Suppressor macrophage (primary cell): ENCODE measurements at regions not wholly inside any gene's neighbourhood (a gene's known extent, or its start where the extent isn't known, plus 50 kb on each side); places are given as distances from the start of the nearest gene placed in this dataset.
"Not testable (repeated sequence)": the region's sequence is repeated elsewhere in the genome, so short reads cannot be mapped to it uniquely, and the experiment has no call there.

ENCODE experiments used
- DNase-seq, 4 experiments: peaks; one replicate each; pipeline ENCODE4 v3.0.0-alpha.2; 2020 to 2022

GRCh38 chr9:2502760-2503159, 118.8 kb upstream of the VLDLR start:
- DNase-seq = no peak

DNA sequence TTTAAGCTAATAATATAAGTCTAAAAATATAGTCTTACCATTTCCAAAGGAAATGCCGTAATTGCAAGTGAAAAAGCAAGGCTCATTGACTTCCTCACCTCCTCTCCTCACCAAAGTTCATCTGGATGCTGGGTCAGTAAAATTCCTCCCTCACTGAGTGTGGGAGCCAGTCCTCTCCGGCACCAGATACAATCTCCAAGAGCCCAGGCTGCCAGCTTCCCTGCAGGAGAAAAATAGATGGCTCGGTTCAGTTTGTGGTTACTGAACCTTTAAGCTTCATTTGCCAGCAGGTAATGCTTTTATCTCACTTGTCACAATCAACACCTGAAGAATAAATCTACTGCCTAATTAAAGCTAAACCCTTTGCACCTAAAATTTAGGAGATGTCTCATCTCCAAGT, 115.3 kb upstream of the VLDLR start:
- no peak for DNase-seq

- DNase-seq = no peak
Observed at GRCh38 chr9:2523591-2523990, 98.0 kb upstream of the VLDLR start.

DNA sequence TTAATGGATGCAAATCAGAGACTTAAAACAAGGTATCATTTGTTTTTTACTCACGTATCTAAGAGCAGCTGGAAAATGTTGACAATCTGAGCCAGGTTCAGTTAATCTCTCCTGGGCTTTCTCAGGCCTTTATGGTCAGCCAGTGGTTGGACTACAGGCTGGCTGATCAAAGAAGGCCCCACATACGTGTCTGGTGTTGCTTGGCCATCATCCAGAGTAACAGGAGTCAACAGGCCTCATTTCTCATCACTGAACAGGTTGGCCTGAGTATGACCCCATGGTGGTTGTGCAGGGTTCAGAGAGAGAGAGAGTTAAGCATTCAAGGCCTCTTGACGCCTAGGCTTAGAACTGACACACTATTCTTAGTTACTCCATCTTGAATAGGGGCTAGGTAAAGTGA, 97.0 kb upstream of the VLDLR start:
- no peak for DNase-seq

DNA sequence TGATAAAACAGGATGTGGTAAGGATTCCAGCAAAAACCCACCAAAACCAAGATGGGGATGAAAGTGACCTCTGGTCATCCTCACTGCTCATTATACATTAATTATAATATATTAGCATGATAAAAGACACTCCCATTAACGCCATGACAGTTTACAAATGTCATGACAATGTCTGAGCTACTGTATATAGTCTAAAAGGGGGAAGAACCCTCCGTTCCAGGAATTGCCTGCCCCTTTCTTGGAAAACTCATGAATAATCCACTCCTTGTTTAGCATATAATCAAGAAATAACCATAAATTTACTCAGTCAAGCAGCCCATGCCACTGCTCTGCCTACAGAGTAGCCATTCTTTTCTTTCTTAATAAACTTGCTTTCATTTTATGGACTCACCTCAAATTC, 96.4 kb upstream of the VLDLR start:
- DNase-seq = no peak

DNA sequence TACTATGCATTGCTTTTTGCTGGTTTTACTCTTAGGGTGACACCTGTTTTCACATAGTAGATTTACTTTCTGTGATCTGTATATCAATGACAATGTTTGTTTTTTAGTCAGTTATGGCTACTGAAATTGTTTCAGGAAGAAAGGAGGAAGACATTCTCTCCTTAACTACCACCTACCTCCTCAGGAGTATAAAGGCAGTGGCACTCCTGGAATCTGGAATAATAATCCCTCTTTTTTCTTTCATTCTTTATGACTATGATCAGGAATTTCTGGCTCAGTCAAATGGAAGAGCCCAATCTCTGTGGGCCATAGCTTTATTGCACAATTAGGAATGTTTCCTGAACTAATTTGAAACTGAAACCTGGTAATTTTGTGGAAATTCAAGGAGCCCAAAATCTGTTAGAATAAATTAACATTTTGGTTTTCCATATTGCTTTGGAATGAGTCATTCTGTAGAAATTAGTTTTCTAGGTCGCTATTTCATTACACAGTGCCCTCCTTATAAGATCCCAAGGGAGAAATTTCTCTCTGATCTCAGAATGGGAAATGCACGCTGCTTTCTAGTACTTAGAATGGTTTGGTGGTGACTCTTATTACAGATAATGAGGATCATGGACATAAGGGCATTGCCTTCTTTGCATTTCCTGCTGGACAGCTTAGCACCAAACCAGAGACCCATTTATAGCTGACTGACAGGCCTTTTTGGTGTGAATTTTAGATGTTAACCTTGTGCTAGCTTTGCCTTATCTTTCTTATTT, 95.3 kb upstream of the VLDLR start:
- no peak for DNase-seq

DNA sequence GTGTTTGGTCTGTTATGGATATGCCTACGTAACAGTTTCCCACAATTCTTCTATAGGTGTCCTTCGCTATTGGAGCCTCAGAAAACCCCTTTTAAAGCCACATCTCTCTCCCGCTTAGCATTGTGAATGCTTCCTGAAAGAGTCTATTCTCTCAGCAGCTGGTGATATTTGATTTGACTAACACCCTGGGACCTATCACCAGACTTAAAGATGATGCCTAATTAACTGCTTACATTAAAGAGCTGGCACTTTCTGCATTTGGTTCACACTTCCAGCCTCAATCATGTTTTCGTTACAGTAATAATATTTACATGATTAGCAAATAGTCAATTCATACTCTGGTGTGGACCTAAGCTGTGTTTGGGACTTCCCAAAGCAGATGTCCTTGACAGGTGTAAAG, 90.1 kb upstream of the VLDLR start:
- no peak for DNase-seq

DNA sequence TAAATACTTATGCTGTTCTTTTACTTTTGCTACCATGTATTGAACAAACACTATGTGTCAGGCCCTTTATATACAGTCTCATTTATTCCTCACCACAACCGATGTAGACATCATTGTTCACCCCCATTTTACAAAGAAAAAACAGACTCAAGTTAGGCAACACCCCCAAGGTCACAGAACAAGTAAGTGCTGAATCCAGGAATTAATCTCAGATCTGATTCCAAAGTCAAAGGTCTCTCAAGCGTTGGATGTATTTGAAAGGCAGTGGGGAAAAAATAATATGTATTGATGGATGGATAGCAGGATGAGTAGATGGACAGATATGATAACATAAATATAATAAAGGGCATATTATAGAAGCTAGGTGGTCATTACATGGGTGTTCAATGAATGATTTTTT, 85.1 kb upstream of the VLDLR start:
- no peak for DNase-seq

DNA sequence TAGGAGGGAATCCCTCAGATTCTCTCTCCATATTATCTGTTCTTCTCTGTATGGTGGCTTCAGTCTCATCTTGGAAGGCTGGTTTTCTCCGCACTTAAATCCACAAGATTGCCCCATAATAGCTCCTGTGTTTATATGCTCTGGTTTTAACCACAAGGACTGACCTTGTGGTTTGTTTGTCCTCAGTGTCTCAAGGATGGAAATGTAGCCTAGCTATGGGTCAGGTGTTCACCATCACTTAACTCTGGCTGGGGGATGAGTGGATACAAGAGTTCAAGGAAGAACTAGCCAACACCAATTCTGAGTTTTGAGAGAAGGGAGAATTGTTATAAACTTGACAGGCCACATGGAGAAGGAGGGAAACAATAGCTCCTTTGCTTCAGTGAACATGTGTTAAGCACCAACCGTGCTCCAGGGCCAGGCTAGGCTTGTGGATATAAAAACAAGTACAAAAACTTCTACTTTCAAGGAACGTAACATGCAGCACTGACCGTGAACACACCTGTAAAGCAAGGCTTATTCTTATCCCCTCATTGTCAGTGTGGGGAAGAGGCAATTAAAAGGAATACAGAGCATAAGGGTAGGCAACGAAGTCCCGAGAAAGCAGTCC, 75.6 kb upstream of the VLDLR start:
- DNase-seq = no peak

- not testable (repeated sequence) for DNase-seq
Observed at GRCh38 chr9:2555899-2556600, 65.5 kb upstream of the VLDLR start.

DNA sequence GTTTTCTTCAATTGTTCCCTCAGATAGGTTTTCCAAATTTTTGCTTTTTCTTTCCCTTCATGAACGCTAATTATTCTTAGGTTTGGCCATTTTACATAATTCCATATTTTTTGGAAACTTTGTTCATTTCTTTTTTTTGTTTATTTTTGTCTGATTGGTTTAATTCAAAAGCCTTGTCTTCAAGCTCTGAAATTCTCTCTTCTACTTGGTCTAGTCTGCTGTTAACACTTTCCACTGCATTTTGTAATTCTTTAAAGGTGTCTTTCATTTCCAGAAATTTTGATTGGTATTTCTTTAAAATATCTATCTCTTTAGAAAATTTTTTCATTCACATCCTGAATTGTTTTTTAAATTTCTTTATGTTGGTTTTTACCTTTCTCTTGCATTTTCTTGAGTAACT, 63.9 kb upstream of the VLDLR start:
- no peak for DNase-seq

GRCh38 chr9:2559192-2560152, 62.1 kb upstream of the VLDLR start:
- no peak for DNase-seq

GRCh38 chr9:2560180-2560579, 61.4 kb upstream of the VLDLR start:
- DNase-seq = no peak

- no peak for DNase-seq
Observed at GRCh38 chr9:2565676-2566340, 55.8 kb upstream of the VLDLR start.

DNA sequence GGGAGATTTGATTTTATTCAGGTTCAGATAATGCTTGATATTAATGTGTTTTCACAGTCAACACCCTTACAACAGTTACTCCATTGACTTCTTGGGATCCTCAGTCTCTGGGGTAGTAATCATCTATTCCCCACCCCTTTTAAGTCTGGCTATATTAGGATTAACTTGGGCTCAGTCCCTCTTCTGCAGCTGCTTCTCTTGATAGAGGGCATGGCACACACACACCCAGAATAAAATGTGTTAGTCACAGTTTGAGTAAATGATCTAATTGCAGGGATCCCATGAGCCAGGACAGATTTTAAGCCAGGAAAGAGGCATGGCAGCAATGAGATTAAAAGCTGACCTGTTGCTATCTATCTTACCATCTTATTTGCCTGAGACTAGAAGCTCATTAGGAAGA, 53.7 kb upstream of the VLDLR start:
- no peak for DNase-seq

- no peak for DNase-seq
Observed at GRCh38 chr9:2568689-2569088, 52.9 kb upstream of the VLDLR start.

DNA sequence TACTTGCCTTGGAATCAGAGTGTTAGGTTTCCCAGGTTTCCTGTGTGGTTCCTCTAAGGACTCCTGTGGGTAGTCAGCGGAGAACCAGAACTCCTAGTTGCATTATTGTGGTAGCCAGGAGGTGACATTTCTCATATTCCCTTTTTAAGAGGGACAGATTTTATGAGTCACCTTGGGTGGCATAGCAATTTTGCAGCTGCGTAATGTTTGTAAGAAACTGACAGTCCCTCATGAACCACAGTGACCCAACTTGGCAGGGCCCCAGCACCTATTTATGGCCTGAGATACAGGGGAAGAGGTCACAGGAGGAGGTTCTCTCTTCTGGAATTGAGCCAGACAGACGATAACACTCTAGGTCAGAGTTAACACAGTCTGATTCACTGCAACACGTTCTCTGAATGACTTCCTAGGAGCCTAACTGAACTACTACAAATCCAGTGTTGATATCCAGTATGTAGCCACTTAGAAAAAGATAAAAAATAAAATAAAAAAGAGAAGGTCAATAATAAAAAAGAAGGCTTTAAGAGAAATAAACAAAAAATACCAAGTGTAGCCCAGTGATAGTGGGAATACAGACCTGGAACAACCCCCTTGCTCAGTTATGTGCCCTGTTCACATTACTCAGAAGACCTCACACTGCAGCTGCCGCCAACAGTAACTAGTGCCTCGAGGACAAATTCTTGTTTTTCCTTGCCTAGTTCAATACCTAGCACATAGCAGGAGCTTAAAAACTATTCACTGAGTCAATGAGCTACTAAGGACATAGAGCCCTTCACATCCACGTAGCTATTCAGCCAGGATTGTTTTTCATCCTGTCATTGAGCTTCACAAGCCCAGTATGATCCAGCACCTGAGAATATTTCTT, 50.7 kb upstream of the VLDLR start:
- peak; percentile 88 to 95 (median 90) for DNase-seq
